ENCODE measurements at regions not wholly inside any gene's neighbourhood (a gene's known extent, or its start where the extent isn't known, plus 50 kb on each side); places are given as distances from the start of the nearest gene placed in this dataset.

DNA sequence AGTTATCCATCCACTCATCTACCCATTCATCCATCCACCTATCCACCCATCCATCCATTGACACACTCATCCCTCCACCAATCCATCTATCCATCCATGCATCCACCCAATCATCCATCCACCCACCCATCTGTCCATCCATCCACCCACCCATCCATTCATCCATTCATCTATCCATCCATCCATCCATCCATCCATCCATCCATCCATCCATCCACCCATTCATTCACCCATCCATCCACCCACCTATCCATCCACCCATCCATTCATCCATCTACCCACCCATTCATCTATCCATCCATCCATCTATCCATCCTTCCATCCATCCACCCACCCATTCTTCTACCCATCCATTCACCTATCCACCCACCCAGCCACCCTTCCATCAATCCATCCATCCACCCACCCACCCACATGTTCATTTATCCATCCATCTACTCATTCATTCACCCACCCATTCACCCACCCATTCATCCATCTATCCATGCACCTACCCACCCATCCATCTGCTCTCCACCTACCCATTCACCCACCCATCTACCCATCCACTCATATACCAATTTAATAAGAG, 193.8 kb upstream of the ARID2 start:
- Mint-ChIP-seq H3K36me3 (ENCODE audit: low read depth) (peaks cover 5% of the 10 kb centered on the region), H3K27me3 (no peaks in the 10 kb centered on the region), H3K4me3 (no peak overlapping the region), H3K27ac (no peak overlapping the region), H3K4me1 (no peaks in the 10 kb centered on the region)
- ATAC-seq = no peak
- H3K9me3 ChIP-seq (ENCODE audit: control insufficient read depth, low read length, poor library complexity, severe bottlenecking) = no peaks in the 10 kb centered on the region
- DNase-seq = no peak

DNA sequence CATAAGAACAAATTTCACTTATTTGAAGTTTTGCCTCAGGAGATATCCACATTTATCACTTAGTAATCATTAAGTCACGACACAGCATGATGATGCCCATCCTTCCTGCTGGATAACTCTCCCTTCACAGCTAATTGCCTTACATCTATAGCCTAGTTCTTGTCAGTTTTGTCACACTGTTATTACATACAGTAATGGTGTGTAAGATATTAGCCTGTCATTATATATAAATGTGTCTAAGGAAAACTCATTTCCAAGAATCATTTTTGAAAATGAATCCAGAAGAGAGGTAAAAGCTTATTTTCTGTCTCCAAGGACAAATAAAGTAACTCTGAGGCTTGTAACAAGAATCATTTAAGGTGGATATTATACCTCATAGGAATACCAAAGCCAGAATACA, 193.2 kb upstream of the ARID2 start:
- ATAC-seq (no peak), DNase-seq (no peak)
- H3K4me1 Mint-ChIP-seq = no peaks in the 10 kb centered on the region
- no peaks in the 10 kb centered on the region for H3K27me3 Mint-ChIP-seq
- no peak overlapping the region for H3K4me3 Mint-ChIP-seq
- peaks cover 4% of the 10 kb centered on the region for H3K36me3 Mint-ChIP-seq (ENCODE audit: low read depth)
- no peak overlapping the region for H3K27ac Mint-ChIP-seq
- no peaks in the 10 kb centered on the region for H3K9me3 ChIP-seq (ENCODE audit: control insufficient read depth, low read length, poor library complexity, severe bottlenecking)

- no peak for ATAC-seq
- H3K9me3 ChIP-seq (ENCODE audit: control insufficient read depth, low read length, poor library complexity, severe bottlenecking) = no peaks in the 10 kb centered on the region
- Mint-ChIP-seq H3K27me3 (peaks cover 4% of the 10 kb centered on the region), H3K36me3 (ENCODE audit: low read depth) (no peaks in the 10 kb centered on the region), H3K4me3 (no peak overlapping the region), H3K27ac (no peak overlapping the region), H3K4me1 (peaks cover 2% of the 10 kb centered on the region)
- no peak for DNase-seq
Measured at GRCh38 chr12:45540661-45541341, 188.7 kb upstream of the ARID2 start.

DNA sequence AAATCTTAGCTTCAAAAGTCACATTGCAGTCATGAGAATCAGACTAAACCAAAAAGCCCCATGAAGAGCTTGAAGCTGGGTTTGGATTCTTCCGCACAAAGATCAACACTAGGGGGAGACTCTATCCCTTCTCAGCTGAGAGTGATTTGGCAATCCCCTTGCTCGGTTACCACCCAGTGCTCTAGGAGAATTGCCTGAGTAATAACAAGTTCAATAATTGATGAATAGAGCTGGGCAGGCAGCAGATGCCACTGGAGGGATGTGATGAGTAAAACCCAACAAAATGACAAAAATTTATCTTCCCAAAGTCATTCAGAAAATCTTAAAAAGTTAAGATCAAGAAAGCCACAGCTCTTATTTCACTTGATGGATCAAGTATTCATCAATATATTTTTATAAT, 185.6 kb upstream of the ARID2 start:
- no peak overlapping the region for H3K4me3 Mint-ChIP-seq
- ATAC-seq (peak; percentile 98), DNase-seq (peak in 1 of 3 donors; percentile 19)
- H3K4me1 Mint-ChIP-seq = peaks cover 2% of the 10 kb centered on the region
- no peaks in the 10 kb centered on the region for H3K36me3 Mint-ChIP-seq (ENCODE audit: low read depth)
- H3K27ac Mint-ChIP-seq = no peak overlapping the region
- peaks cover 17% of the 10 kb centered on the region for H3K27me3 Mint-ChIP-seq
- no peaks in the 10 kb centered on the region for H3K9me3 ChIP-seq (ENCODE audit: control insufficient read depth, low read length, poor library complexity, severe bottlenecking)

DNA sequence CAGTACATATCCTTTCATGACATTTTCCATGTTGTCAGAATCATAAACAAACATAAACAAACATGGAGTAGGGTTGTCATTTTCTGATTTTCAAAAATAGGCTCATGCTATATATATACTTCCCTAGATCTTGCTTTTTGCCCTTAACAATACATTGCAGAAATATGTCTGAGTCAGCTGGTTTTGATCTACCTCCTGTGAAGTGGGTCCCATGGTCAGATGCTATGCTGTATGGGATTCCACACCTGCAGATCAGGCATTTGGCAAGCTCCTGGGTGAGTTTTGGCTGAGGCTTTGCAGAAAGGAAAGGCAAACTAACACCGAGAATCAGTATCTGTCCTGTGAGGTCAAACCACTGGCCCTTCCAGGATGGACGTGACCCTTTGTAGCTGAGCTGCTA, 183.0 kb upstream of the ARID2 start:
- ATAC-seq = no peak
- Mint-ChIP-seq H3K4me3 (no peak overlapping the region), H3K36me3 (ENCODE audit: low read depth) (no peaks in the 10 kb centered on the region)

DNA sequence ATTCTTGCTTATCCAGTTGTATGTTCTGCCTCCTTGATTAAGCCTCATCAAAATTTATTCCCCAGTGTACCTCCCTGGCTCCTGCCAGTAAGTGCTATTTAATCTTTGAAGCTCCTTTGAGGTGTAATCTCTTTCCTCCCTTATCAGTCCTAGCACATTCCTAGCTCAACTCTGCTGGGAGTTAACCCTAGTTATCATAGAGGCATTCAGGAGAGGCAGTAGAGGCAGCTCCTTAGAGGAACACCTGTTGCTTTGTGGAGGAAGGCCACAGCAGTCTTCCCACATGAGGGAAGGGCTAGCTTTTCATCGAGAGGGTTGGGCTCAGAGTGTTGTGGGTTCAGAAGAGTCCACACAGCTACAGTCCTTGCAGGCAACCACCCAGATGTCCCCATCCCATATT, 182.4 kb upstream of the ARID2 start:
- Mint-ChIP-seq H3K4me3 (no peak overlapping the region), H3K36me3 (ENCODE audit: low read depth) (no peaks in the 10 kb centered on the region), H3K4me1 (peaks cover 2% of the 10 kb centered on the region), H3K27ac (no peak overlapping the region), H3K27me3 (peaks cover 23% of the 10 kb centered on the region)
- H3K9me3 ChIP-seq (ENCODE audit: control insufficient read depth, low read length, poor library complexity, severe bottlenecking) = no peaks in the 10 kb centered on the region
- DNase-seq (no peak), ATAC-seq (no peak)

More for the DNA sequence above, 183.0 kb upstream of the ARID2 start:
- H3K9me3 ChIP-seq (ENCODE audit: control insufficient read depth, low read length, poor library complexity, severe bottlenecking) = no peaks in the 10 kb centered on the region
- H3K4me1 Mint-ChIP-seq = peaks cover 2% of the 10 kb centered on the region
- DNase-seq = no peak
- no peak overlapping the region for H3K27ac Mint-ChIP-seq
- H3K27me3 Mint-ChIP-seq = peaks cover 23% of the 10 kb centered on the region

- DNase-seq = no peak
- no peaks in the 10 kb centered on the region for H3K36me3 Mint-ChIP-seq (ENCODE audit: low read depth)
- peaks cover 2% of the 10 kb centered on the region for H3K4me1 Mint-ChIP-seq
- H3K4me3 Mint-ChIP-seq = no peak overlapping the region
- no peak for ATAC-seq
- peaks cover 26% of the 10 kb centered on the region for H3K27me3 Mint-ChIP-seq
- no peak overlapping the region for H3K27ac Mint-ChIP-seq
- H3K9me3 ChIP-seq (ENCODE audit: control insufficient read depth, low read length, poor library complexity, severe bottlenecking) = no peaks in the 10 kb centered on the region
Measured at GRCh38 chr12:45547822-45548221, 181.7 kb upstream of the ARID2 start.

DNA sequence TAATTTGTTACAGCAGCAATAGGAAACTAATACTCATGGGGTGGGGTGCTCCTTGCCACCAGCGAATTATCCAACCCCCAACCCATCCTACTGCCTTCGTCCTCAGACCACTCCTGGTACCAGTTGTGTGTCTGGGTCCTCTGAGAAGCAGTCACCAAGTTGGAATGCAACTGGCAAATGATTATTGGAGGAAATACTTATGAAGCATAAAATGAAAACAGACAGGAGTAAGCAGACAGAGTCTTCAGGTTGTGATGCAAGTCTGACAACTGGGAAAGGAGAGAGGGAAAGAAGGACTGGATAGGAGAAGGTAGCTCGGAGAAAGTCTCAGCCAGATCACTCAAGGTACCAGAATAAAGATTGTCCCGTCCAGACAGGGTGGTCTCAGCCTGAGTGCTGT, 181.1 kb upstream of the ARID2 start:
- Mint-ChIP-seq H3K36me3 (ENCODE audit: low read depth) (no peaks in the 10 kb centered on the region), H3K4me3 (no peak overlapping the region), H3K27ac (no peak overlapping the region), H3K27me3 (peaks cover 24% of the 10 kb centered on the region), H3K4me1 (peaks cover 2% of the 10 kb centered on the region)
- H3K9me3 ChIP-seq (ENCODE audit: control insufficient read depth, low read length, poor library complexity, severe bottlenecking) = no peaks in the 10 kb centered on the region
- DNase-seq = no peak
- no peak for ATAC-seq

- Mint-ChIP-seq H3K27ac (no peak overlapping the region), H3K36me3 (ENCODE audit: low read depth) (no peaks in the 10 kb centered on the region), H3K4me3 (no peak overlapping the region), H3K4me1 (peaks cover 2% of the 10 kb centered on the region), H3K27me3 (peaks cover 24% of the 10 kb centered on the region)
- H3K9me3 ChIP-seq (ENCODE audit: control insufficient read depth, low read length, poor library complexity, severe bottlenecking) = no peaks in the 10 kb centered on the region
- no peak for DNase-seq
- ATAC-seq = no peak
Measured at GRCh38 chr12:45549337-45549902, 180.1 kb upstream of the ARID2 start.

- H3K9me3 ChIP-seq (ENCODE audit: control insufficient read depth, low read length, poor library complexity, severe bottlenecking) = no peaks in the 10 kb centered on the region
- H3K4me3 Mint-ChIP-seq = no peak overlapping the region
- ATAC-seq (no peak), DNase-seq (no peak)
- no peaks in the 10 kb centered on the region for H3K36me3 Mint-ChIP-seq (ENCODE audit: low read depth)
- no peaks in the 10 kb centered on the region for H3K4me1 Mint-ChIP-seq
- H3K27ac Mint-ChIP-seq = no peak overlapping the region
- peaks cover 16% of the 10 kb centered on the region for H3K27me3 Mint-ChIP-seq
Measured at GRCh38 chr12:45553204-45553603, 176.3 kb upstream of the ARID2 start.

- Mint-ChIP-seq H3K4me3 (no peak overlapping the region), H3K27ac (no peak overlapping the region), H3K36me3 (ENCODE audit: low read depth) (no peaks in the 10 kb centered on the region), H3K4me1 (no peaks in the 10 kb centered on the region), H3K27me3 (peaks cover 5% of the 10 kb centered on the region)
- DNase-seq (no peak), ATAC-seq (no peak)
- no peaks in the 10 kb centered on the region for H3K9me3 ChIP-seq (ENCODE audit: control insufficient read depth, low read length, poor library complexity, severe bottlenecking)
Measured at GRCh38 chr12:45557016-45557415, 172.5 kb upstream of the ARID2 start.

DNA sequence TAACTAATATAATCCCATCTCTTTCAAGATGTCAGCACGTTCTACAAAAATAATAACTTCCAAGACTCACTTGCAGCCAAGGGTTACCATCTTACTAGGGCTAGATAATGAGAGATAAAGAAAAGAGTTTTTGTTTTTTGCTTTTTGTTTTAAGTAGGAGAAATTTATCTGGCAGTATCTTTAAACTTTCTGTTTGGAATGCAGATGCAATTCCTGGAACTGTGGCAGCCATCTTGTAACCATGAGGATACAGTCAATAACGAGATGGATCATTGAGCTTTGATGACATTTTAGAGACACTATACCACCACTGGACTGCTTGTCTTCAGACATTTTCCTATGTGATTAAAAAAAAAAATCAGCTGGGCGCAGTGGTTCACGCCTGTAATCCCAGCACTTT, 171.2 kb upstream of the ARID2 start:
- DNase-seq = no peak
- Mint-ChIP-seq H3K4me3 (no peak overlapping the region), H3K27ac (no peak overlapping the region), H3K36me3 (ENCODE audit: low read depth) (no peaks in the 10 kb centered on the region), H3K4me1 (no peaks in the 10 kb centered on the region), H3K27me3 (no peaks in the 10 kb centered on the region)
- no peaks in the 10 kb centered on the region for H3K9me3 ChIP-seq (ENCODE audit: control insufficient read depth, low read length, poor library complexity, severe bottlenecking)
- ATAC-seq = no peak

- DNase-seq (no peak), ATAC-seq (no peak)
- Mint-ChIP-seq H3K36me3 (ENCODE audit: low read depth) (no peaks in the 10 kb centered on the region), H3K27me3 (no peaks in the 10 kb centered on the region), H3K4me3 (no peak overlapping the region), H3K27ac (no peak overlapping the region), H3K4me1 (no peaks in the 10 kb centered on the region)
- H3K9me3 ChIP-seq (ENCODE audit: control insufficient read depth, low read length, poor library complexity, severe bottlenecking) = no peaks in the 10 kb centered on the region
Measured at GRCh38 chr12:45559537-45559936, 170.0 kb upstream of the ARID2 start.

DNA sequence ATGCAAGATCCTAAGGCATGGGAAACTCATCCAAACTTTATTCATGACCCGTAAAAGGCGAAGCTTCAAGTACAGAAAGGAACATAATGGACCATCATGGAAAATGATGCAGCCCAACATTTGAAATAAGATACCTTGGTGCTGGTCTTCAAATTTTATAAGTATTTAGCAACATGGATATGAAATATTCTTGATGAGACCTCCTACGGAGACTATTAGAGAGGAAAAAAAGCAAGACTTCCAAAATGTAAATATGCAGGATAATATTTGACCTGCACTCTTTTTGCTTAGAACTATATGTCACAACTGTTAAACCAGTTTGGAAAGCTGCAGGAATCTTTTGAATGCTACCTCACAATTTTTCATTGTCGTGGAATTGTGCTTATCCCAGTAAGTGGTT, 168.8 kb upstream of the ARID2 start:
- H3K9me3 ChIP-seq (ENCODE audit: control insufficient read depth, low read length, poor library complexity, severe bottlenecking) = no peaks in the 10 kb centered on the region
- H3K4me3 Mint-ChIP-seq = no peak overlapping the region
- no peaks in the 10 kb centered on the region for H3K27me3 Mint-ChIP-seq
- no peak for ATAC-seq
- no peaks in the 10 kb centered on the region for H3K4me1 Mint-ChIP-seq
- H3K27ac Mint-ChIP-seq = no peak overlapping the region
- no peak for DNase-seq
- no peaks in the 10 kb centered on the region for H3K36me3 Mint-ChIP-seq (ENCODE audit: low read depth)
